ENCODE measurements at regions not wholly inside any gene's neighbourhood (a gene's known extent, or its start where the extent isn't known, plus 50 kb on each side); places are given as distances from the start of the nearest gene placed in this dataset.
"Not testable (repeated sequence)": the region's sequence is repeated elsewhere in the genome, so short reads cannot be mapped to it uniquely, and the experiment has no call there.

- not testable (repeated sequence) for DNase-seq
Measured at GRCh38 chr15:69774258-69774657, 321.6 kb downstream of the RPLP1 start.

GRCh38 chr15:69774711-69775110, 322.1 kb downstream of the RPLP1 start:
- not testable (repeated sequence) for DNase-seq

GRCh38 chr15:69777356-69777755, 320.4 kb downstream of the TLE3 start:
- DNase-seq: no peak

GRCh38 chr15:69780374-69780773, 317.3 kb downstream of the TLE3 start:
- DNase-seq: no peak

GRCh38 chr15:69780981-69781380, 316.7 kb downstream of the TLE3 start:
- DNase-seq: no peak

- DNase-seq: no peak
Measured at GRCh38 chr15:69781411-69782125, 316.1 kb downstream of the TLE3 start.

- DNase-seq: no peak
Measured at GRCh38 chr15:69782139-69782658, 315.5 kb downstream of the TLE3 start.

- no peak for DNase-seq
Measured at GRCh38 chr15:69782809-69783208, 314.9 kb downstream of the TLE3 start.

- no peak for DNase-seq
Measured at GRCh38 chr15:69783211-69783610, 314.5 kb downstream of the TLE3 start.

GRCh38 chr15:69784798-69785566, 312.7 kb downstream of the TLE3 start:
- no peak for DNase-seq

GRCh38 chr15:69786136-69786701, 311.5 kb downstream of the TLE3 start:
- DNase-seq: no peak

GRCh38 chr15:69787791-69788190, 309.9 kb downstream of the TLE3 start:
- DNase-seq: no peak

- no peak for DNase-seq
Measured at GRCh38 chr15:69789648-69790393, 307.9 kb downstream of the TLE3 start.

- DNase-seq: no peak
Measured at GRCh38 chr15:69790632-69791031, 307.1 kb downstream of the TLE3 start.

GRCh38 chr15:69792823-69793222, 304.9 kb downstream of the TLE3 start:
- no peak for DNase-seq

- DNase-seq: no peak
Measured at GRCh38 chr15:69793431-69793780, 304.3 kb downstream of the TLE3 start.

- no peak for DNase-seq
Measured at GRCh38 chr15:69793781-69794451, 303.8 kb downstream of the TLE3 start.

- no peak for DNase-seq
Measured at GRCh38 chr15:69794645-69795469, 302.9 kb downstream of the TLE3 start.

- no peak for DNase-seq
Measured at GRCh38 chr15:69795601-69796000, 302.1 kb downstream of the TLE3 start.

GRCh38 chr15:69797051-69797595, 300.6 kb downstream of the TLE3 start:
- no peak for DNase-seq

- no peak for DNase-seq
Measured at GRCh38 chr15:69797615-69798014, 300.1 kb downstream of the TLE3 start.

Measured in NCI-H2081 treated with DMSO at 0.1 percent for 48 hours (cell line).